Lower leg skin (tissue), 3 donors: ENCODE measurements at regions not wholly inside any gene's neighbourhood (a gene's known extent, or its start where the extent isn't known, plus 50 kb on each side); places are given as distances from the start of the nearest gene placed in this dataset.

Source experiments
- CTCF ChIP-seq, 3 donors: fragments of 450-650 bp; IDR thresholded peaks; one replicate each; pipeline ENCODE4 v1.5.1; 2016; ENCODE audit warnings: antibody characterized with exemption in 3 of 3, mild to moderate bottlenecking in 3 of 3, moderate library complexity in 2 of 3
- POLR2A ChIP-seq, 2 donors: fragments of 450-650 bp; IDR thresholded peaks; one replicate each; pipeline ENCODE4 v1.6.1; 2016 to 2017; ENCODE audit warnings: antibody characterized with exemption in 2 of 2, mild to moderate bottlenecking in 1 of 2, moderate library complexity in 1 of 2

GRCh38 chr7:91694351-91694841 is 186.1 kb downstream of the MTERF1 start:
- no peak for TF ChIP-seq CTCF (IDR thresholded peaks at IDR 0.05)
- no peak for TF ChIP-seq POLR2A (IDR thresholded peaks at IDR 0.05)
